Activated T-helper 17 cell treated with anti-CD3 and anti-CD28 coated beads, Interleukin-2, amount 50 U/mL, for 72 hours (primary cell): ENCODE measurements at regions not wholly inside any gene's neighbourhood (a gene's known extent, or its start where the extent isn't known, plus 50 kb on each side); places are given as distances from the start of the nearest gene placed in this dataset.
"Not testable (repeated sequence)": the region's sequence is repeated elsewhere in the genome, so short reads cannot be mapped to it uniquely, and the experiment has no call there.

Experiments
- ATAC-seq: fragments of 150-1000 bp; cut with Tn5 transposase; replicated peaks from 2 replicates; pipeline ENCODE4 v1.10.0; 2021; ENCODE audit warnings: mild to moderate bottlenecking, moderate library complexity
- H3K27ac Mint-ChIP-seq: one replicate; pipeline ENCODE4 v1.8.0; 2022; ENCODE audit warnings: mixed read lengths
- H3K27me3 Mint-ChIP-seq: one replicate; pipeline ENCODE4 v1.8.0; 2022; ENCODE audit warnings: mixed read lengths
- H3K36me3 Mint-ChIP-seq: one replicate; pipeline ENCODE4 v1.8.0; 2022; ENCODE audit warnings: low read depth, mild to moderate bottlenecking, mixed read lengths
- H3K4me1 Mint-ChIP-seq: one replicate; pipeline ENCODE4 v1.8.0; 2022; ENCODE audit warnings: mixed read lengths
- H3K4me3 Mint-ChIP-seq: one replicate; pipeline ENCODE4 v1.8.0; 2022; ENCODE audit warnings: mild to moderate bottlenecking, mixed read lengths
- H3K9me3 Mint-ChIP-seq: one replicate; pipeline ENCODE4 v1.8.0; 2022; ENCODE audit warnings: mixed read lengths

DNA sequence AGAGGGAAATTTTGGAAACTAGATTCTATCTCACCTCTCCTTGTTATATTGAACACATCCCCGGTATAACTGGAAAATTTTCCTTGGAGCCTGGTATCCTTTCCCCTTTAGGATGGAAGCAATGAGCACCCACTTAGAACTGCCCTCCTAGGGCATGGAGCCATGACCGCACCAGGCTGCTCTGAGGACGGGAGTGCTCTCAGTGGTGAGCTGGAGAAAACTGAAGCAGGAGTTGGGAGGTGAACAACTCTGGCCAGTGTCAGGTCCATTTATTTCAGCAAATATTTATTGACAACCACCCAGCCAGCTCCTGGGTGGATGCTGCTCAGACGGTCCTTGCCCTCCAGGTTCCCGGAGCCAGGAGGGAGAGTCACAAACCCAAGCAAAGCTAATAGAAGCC, 278.1 kb downstream of the WDR11 start:
- Mint-ChIP-seq H3K4me1 (no peaks in the 10 kb centered on the region), H3K9me3 (peaks cover 4% of the 10 kb centered on the region), H3K27ac (no peak overlapping the region), H3K36me3 (no peaks in the 10 kb centered on the region), H3K4me3 (no peak overlapping the region), H3K27me3 (no peaks in the 10 kb centered on the region)
- no peak for ATAC-seq

GRCh38 chr10:121130382-121130781, 279.2 kb downstream of the WDR11 start:
- no peaks in the 10 kb centered on the region for H3K27me3 Mint-ChIP-seq
- ATAC-seq = no peak
- no peaks in the 10 kb centered on the region for H3K4me1 Mint-ChIP-seq
- H3K9me3 Mint-ChIP-seq = peaks cover 4% of the 10 kb centered on the region
- no peaks in the 10 kb centered on the region for H3K36me3 Mint-ChIP-seq
- no peak overlapping the region for H3K4me3 Mint-ChIP-seq
- no peak overlapping the region for H3K27ac Mint-ChIP-seq

GRCh38 chr10:121131014-121131413, 279.9 kb downstream of the WDR11 start:
- H3K9me3 Mint-ChIP-seq = peaks cover 4% of the 10 kb centered on the region
- no peaks in the 10 kb centered on the region for H3K4me1 Mint-ChIP-seq
- H3K27ac Mint-ChIP-seq = no peak overlapping the region
- H3K4me3 Mint-ChIP-seq = no peak overlapping the region
- H3K36me3 Mint-ChIP-seq = no peaks in the 10 kb centered on the region
- H3K27me3 Mint-ChIP-seq = no peaks in the 10 kb centered on the region
- ATAC-seq = no peak

GRCh38 chr10:121131426-121132265, 280.5 kb downstream of the WDR11 start:
- Mint-ChIP-seq H3K27ac (no peak overlapping the region), H3K36me3 (no peaks in the 10 kb centered on the region), H3K4me1 (no peaks in the 10 kb centered on the region), H3K27me3 (peaks cover 4% of the 10 kb centered on the region), H3K9me3 (peaks cover 5% of the 10 kb centered on the region), H3K4me3 (no peak overlapping the region)
- ATAC-seq = no peak

DNA sequence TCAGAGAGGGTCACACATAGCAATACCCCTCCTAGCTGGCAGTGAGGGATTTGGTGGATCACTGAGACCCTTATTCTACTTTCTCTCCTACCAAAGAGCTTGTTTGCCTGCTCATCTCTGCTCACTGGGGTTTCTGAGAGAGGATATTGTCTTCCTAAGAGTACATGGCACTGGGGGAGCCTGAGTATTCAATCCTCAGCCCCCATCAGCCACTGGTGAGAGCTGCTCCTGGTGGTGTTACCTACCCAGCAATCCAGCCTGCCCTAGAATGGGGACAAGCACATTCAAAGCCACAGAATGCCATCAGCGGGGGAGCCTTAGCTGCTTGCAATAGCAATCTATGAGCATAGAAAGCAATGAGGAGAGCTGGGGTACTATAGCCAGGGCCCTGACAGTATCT, 281.1 kb downstream of the WDR11 start:
- no peak for ATAC-seq
- H3K4me3 Mint-ChIP-seq = no peak overlapping the region
- H3K36me3 Mint-ChIP-seq = no peaks in the 10 kb centered on the region
- peaks cover 4% of the 10 kb centered on the region for H3K27me3 Mint-ChIP-seq
- peaks cover 4% of the 10 kb centered on the region for H3K9me3 Mint-ChIP-seq
- H3K4me1 Mint-ChIP-seq = no peaks in the 10 kb centered on the region
- H3K27ac Mint-ChIP-seq = no peak overlapping the region

GRCh38 chr10:121133901-121134300, 282.7 kb downstream of the WDR11 start:
- no peak overlapping the region for H3K4me3 Mint-ChIP-seq

DNA sequence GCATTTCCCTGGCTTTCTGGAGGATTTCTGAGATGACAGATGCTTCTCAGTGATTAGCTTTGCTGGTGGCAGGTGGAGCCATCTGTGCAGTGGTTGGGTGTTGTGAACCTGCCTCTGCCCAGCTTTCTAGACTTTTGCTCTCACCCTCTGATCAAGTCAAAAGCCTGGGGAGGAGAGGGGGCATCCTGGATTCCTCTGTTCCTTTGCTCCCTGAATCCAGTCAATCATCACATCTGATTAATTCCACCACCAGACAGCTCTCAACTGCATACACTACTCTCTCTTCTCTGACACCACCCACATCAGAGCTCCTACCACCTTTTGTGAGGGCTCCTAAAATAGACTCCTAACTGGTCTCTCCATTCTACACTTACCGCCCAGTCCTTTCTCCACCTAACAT, 283.5 kb downstream of the WDR11 start:
- no peak overlapping the region for H3K27ac Mint-ChIP-seq

More at GRCh38 chr10:121133901-121134300, 282.7 kb downstream of the WDR11 start:
- peaks cover 4% of the 10 kb centered on the region for H3K27me3 Mint-ChIP-seq
- no peak overlapping the region for H3K27ac Mint-ChIP-seq
- no peaks in the 10 kb centered on the region for H3K36me3 Mint-ChIP-seq
- no peak for ATAC-seq
- no peaks in the 10 kb centered on the region for H3K4me1 Mint-ChIP-seq
- H3K9me3 Mint-ChIP-seq = peaks cover 4% of the 10 kb centered on the region

DNA sequence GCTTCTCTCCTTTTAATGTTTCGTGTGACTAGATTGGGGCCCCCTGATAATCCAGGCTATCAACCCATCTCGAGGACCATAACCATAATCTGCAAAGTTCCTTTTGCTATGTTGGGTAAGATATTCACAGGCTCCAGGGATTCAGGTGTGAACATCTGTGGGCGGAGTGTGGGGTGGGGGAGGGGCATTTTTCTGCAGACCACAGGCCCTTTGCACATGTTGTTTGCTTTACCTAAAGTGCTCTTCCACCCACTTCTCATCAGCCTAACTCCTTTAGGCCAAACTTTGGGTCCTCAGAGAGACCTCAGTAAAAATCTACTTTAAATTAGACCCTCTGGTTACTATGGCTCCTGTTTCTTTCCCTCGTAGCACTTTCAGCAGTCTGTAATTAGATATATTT, 284.4 kb downstream of the WDR11 start:
- Mint-ChIP-seq H3K27me3 (peaks cover 4% of the 10 kb centered on the region), H3K36me3 (no peaks in the 10 kb centered on the region), H3K9me3 (peaks cover 4% of the 10 kb centered on the region), H3K4me1 (no peaks in the 10 kb centered on the region), H3K27ac (no peak overlapping the region), H3K4me3 (no peak overlapping the region)
- ATAC-seq = no peak

More for the DNA sequence above, 283.5 kb downstream of the WDR11 start:
- ATAC-seq = no peak
- Mint-ChIP-seq H3K36me3 (no peaks in the 10 kb centered on the region), H3K4me3 (no peak overlapping the region), H3K9me3 (peaks cover 4% of the 10 kb centered on the region), H3K4me1 (no peaks in the 10 kb centered on the region), H3K27me3 (peaks cover 4% of the 10 kb centered on the region)

DNA sequence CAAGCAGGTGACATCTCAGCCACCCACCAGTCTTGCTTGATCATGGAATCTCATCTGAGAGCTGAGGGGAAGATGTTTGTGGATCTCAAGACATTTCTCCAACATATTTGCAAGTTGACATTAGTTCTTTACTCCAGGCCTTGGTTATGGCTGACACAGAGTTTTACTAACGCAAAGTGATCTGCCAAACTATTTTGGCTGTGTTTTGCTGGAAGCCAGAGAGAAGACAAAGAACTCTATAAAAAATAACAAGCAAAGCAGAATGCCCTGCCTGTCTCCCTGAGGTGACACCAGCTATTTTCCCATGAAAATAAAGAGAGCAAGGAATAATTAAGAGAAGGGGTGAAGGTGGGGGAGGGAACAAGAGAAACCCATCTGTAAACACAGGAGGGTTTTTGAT, 286.4 kb downstream of the WDR11 start:
- Mint-ChIP-seq H3K4me3 (no peak overlapping the region), H3K27me3 (peaks cover 4% of the 10 kb centered on the region), H3K9me3 (peaks cover 8% of the 10 kb centered on the region), H3K27ac (no peak overlapping the region), H3K36me3 (no peaks in the 10 kb centered on the region), H3K4me1 (no peaks in the 10 kb centered on the region)
- no peak for ATAC-seq

- peaks cover 12% of the 10 kb centered on the region for H3K9me3 Mint-ChIP-seq
- no peak overlapping the region for H3K27ac Mint-ChIP-seq
- H3K27me3 Mint-ChIP-seq = peaks cover 4% of the 10 kb centered on the region
- H3K4me1 Mint-ChIP-seq = no peaks in the 10 kb centered on the region
- ATAC-seq = no peak
- no peak overlapping the region for H3K4me3 Mint-ChIP-seq
- no peaks in the 10 kb centered on the region for H3K36me3 Mint-ChIP-seq
Measured at GRCh38 chr10:121138112-121138860, 287.1 kb downstream of the WDR11 start.

GRCh38 chr10:121138918-121139317, 287.8 kb downstream of the WDR11 start:
- H3K4me1 Mint-ChIP-seq = no peaks in the 10 kb centered on the region
- ATAC-seq = no peak
- peaks cover 4% of the 10 kb centered on the region for H3K27me3 Mint-ChIP-seq
- peaks cover 12% of the 10 kb centered on the region for H3K9me3 Mint-ChIP-seq
- H3K4me3 Mint-ChIP-seq = no peak overlapping the region
- H3K36me3 Mint-ChIP-seq = no peaks in the 10 kb centered on the region
- H3K27ac Mint-ChIP-seq = no peak overlapping the region

DNA sequence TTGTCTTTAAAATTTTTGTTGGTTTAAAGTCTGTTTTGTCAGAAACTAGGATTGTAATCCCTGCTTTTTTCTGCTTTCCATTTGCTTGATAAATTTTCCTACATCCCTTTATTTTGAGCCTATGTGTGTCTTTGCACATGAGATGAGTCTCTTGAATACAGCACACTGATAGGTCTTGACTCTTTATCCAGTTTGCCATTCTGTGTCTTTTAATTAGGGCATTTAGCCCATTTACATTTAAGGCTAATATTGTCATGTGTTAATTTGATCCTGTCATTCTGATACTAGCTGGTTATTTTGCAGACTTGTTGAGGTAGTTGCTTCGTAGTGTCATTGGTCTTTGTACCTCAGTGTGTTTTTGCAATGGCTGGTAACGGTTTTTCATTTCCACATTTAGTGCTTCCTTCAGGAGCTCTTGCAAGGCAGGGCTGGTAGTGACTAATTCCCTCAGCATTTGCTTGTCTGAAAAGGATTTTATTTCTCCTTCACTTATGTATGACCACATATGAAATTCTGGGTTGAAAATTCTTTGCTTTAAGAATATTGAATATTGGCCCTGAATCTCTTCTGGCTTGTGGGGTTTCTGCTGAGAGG, 294.7 kb downstream of the WDR11 start:
- not testable (repeated sequence) for H3K4me1 Mint-ChIP-seq, ATAC-seq, H3K27me3 Mint-ChIP-seq, H3K36me3 Mint-ChIP-seq, H3K27ac Mint-ChIP-seq, H3K4me3 Mint-ChIP-seq
- H3K9me3 Mint-ChIP-seq = peaks cover 23% of the 10 kb centered on the region

- no peaks in the 10 kb centered on the region for H3K36me3 Mint-ChIP-seq
- ATAC-seq = no peak
- peaks cover 13% of the 10 kb centered on the region for H3K27me3 Mint-ChIP-seq
- H3K9me3 Mint-ChIP-seq = peaks cover 15% of the 10 kb centered on the region
- H3K4me1 Mint-ChIP-seq = no peaks in the 10 kb centered on the region
- no peak overlapping the region for H3K4me3 Mint-ChIP-seq
- no peak overlapping the region for H3K27ac Mint-ChIP-seq
Measured at GRCh38 chr10:121148921-121149320, 297.8 kb downstream of the WDR11 start.

DNA sequence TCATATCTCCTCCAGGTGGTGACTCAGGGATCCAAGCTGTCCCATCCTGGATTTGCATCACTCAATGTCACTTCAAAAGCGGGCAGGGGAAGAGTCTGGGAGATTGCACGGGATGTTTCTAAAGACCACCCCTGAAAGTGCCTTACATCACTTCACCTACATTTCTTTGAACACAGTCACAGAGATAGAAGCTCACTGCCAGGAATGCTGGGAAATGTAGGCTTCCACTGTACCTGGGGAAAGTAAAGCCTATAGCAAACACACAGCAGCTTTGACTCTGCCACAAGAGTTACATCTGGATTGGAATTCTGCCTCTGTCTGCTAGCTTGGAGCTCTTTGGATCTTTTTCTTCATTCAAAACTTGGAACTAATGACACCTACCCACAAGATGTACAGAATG, 300.9 kb downstream of the WDR11 start:
- no peaks in the 10 kb centered on the region for H3K36me3 Mint-ChIP-seq
- peaks cover 17% of the 10 kb centered on the region for H3K27me3 Mint-ChIP-seq
- peaks cover 4% of the 10 kb centered on the region for H3K9me3 Mint-ChIP-seq
- no peak overlapping the region for H3K4me3 Mint-ChIP-seq
- H3K27ac Mint-ChIP-seq = no peak overlapping the region
- H3K4me1 Mint-ChIP-seq = no peaks in the 10 kb centered on the region
- ATAC-seq = no peak

DNA sequence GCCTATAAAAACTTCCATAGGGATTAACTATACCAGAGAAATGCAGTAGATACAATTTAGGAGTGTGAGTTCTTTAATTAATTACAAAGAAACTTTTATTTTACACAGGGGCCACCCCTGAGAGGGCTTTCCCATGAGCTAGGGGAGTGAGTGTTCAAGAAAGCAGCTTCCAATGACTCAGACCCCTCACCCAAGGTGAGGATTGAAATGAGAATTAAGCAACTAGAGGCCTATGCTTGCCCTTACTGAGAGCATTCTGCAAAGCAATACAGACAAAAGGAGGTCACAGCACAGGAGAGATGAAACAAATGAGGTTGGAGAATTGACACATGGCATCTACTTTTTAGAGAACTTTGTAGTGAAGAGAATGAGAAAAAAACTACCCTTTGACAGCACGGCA, 301.8 kb downstream of the WDR11 start:
- ATAC-seq = no peak
- Mint-ChIP-seq H3K9me3 (peaks cover 4% of the 10 kb centered on the region), H3K27me3 (peaks cover 17% of the 10 kb centered on the region), H3K4me1 (no peaks in the 10 kb centered on the region), H3K4me3 (no peak overlapping the region), H3K36me3 (no peaks in the 10 kb centered on the region), H3K27ac (no peak overlapping the region)
